HepG2 (cell line): ENCODE measurements at regions not wholly inside any gene's neighbourhood (a gene's known extent, or its start where the extent isn't known, plus 50 kb on each side); places are given as distances from the start of the nearest gene placed in this dataset.

ENCODE experiments used
- EZH2 ChIP-seq: conservative IDR thresholded peaks from 2 replicates; pipeline ENCODE4 v1.6.1; 2012; ENCODE audit warnings: mild to moderate bottlenecking, low read depth, low read length, moderate library complexity
- PRDM4 ChIP-seq: sonication (generic); formaldehyde crosslinking; IDR thresholded peaks from 2 replicates; pipeline ENCODE4 v1.9.0; 2021; ENCODE audit warnings: missing genetic modification reagents, borderline replicate concordance
- ZBTB34 ChIP-seq: sonication (generic); formaldehyde crosslinking; IDR thresholded peaks from 2 replicates; pipeline ENCODE4 v1.8.0; 2022; ENCODE audit warnings: mild to moderate bottlenecking, missing genetic modification reagents
- TF ChIP-seq, protein P1 (sequence below): sonication (generic); formaldehyde crosslinking; IDR thresholded peaks from 2 replicates; pipeline ENCODE4 v1.4.0; 2020; ENCODE audit warnings: missing genetic modification reagents

DNA sequence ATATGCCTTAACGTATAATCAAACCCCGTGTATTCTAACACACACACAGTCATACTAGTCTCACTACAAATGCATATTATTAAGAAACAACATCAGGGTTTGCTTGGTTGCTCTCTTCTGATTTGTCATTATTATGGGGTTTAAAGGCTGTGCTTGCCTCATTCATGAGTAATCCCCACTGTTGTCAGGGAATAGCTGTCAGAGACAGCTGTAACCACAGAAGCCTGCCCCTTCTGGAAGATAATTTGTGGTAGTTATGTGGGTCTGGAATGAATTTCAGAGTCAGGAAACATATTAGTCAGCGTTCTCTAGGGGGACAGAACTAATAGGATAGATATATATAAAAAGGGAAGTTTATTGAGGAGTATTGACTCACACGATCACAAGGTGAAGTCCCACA, 456.9 kb upstream of the TMEM132C start:
- TF ChIP-seq ZBTB34 (CRISPR knock-in tag) (no peak), PRDM4 (no peak), EZH2 (no peak)
- TF ChIP-seq, protein P1, sequence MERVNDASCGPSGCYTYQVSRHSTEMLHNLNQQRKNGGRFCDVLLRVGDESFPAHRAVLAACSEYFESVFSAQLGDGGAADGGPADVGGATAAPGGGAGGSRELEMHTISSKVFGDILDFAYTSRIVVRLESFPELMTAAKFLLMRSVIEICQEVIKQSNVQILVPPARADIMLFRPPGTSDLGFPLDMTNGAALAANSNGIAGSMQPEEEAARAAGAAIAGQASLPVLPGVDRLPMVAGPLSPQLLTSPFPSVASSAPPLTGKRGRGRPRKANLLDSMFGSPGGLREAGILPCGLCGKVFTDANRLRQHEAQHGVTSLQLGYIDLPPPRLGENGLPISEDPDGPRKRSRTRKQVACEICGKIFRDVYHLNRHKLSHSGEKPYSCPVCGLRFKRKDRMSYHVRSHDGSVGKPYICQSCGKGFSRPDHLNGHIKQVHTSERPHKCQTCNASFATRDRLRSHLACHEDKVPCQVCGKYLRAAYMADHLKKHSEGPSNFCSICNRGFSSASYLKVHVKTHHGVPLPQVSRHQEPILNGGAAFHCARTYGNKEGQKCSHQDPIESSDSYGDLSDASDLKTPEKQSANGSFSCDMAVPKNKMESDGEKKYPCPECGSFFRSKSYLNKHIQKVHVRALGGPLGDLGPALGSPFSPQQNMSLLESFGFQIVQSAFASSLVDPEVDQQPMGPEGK (CRISPR knock-in tag) = no peak
